SIG-M5 treated with dmso at 0.1 percent for 504 hours (cell line): ENCODE measurements at regions not wholly inside any gene's neighbourhood (a gene's known extent, or its start where the extent isn't known, plus 50 kb on each side); places are given as distances from the start of the nearest gene placed in this dataset.

ENCODE experiments used
- DNase-seq: peaks from one replicate; lab custom pipeline; 2025; ENCODE audit not compliant: unreplicated experiment; lab: John Stamatoyannopoulos, UW

DNA sequence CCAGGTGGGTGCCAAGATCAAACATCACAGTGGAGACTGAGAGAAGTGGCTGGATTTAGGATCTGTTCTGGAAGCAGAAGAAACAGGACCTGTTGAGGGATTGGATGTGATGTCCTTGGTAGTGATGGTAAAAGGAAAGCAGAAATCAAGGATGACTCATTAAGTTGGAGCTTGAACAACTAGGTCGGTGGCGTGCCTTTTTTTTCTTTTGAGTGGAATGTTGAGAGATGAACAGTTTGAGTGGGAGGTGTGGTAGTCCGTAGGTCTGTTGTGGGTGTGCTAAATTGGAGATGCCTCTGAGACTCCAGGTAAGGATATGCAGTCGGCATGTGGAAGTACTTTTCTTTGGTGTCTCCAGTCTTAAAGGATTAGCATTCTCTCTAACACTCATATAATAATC, 92.1 kb upstream of the IL12B start:
- DNase-seq: no peak

DNA sequence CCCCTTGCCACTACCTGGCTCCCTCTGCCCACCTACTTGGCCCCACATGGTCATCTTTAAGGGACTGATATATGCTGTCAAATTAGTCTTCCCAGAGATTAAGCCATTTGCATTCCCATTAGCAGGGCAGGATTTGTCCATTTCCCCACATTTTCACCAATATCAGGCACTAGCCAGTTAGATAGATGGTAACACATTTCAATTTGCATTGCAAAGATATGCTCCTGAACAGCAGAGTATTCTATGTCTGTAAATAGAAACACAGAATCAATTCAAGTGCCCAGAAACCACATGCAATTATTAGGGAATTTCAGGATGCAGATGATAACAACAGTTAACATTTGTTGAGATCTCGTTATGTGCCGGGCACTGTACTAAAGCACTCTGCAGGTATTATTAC, 92.6 kb upstream of the IL12B start:
- DNase-seq: no peak

DNA sequence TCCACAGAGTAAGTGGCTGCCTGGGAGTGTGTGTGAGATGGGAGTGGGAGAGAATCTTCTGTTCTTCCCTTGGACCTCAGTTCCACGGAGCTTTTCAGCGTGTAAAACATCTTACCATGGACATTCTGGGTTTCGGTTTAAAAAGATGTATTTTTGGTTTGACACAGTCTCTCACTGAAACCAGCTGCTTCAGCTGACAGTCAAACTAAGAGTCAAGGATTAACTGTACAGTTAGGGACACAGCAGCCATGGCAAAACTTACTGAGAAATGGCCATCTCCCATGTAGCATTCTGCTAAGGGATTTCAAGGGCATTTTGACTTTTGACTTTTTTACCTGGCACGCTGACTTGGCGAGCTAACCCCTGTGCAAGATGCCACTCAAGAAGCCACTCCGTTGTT, 93.8 kb upstream of the IL12B start:
- no peak for DNase-seq

DNA sequence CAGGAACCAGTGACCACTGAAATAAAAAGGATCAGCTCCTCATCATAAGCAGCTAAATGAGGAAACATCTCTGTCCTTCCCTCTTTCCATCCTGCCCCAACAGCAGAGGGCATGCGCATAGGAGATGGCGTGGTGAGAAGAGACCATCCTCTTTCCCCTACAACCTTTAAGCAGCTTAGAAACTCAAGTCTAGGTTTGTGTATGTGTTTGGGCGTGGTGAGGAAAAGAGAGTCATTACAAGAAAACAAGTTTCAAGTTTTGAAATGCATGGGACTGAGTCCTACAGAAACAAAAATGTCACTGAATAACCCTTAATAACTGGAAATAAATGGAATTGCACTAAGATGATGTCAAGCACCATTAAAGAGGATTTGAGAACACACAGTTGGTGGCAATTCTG, 96.4 kb upstream of the IL12B start:
- DNase-seq: no peak

DNA sequence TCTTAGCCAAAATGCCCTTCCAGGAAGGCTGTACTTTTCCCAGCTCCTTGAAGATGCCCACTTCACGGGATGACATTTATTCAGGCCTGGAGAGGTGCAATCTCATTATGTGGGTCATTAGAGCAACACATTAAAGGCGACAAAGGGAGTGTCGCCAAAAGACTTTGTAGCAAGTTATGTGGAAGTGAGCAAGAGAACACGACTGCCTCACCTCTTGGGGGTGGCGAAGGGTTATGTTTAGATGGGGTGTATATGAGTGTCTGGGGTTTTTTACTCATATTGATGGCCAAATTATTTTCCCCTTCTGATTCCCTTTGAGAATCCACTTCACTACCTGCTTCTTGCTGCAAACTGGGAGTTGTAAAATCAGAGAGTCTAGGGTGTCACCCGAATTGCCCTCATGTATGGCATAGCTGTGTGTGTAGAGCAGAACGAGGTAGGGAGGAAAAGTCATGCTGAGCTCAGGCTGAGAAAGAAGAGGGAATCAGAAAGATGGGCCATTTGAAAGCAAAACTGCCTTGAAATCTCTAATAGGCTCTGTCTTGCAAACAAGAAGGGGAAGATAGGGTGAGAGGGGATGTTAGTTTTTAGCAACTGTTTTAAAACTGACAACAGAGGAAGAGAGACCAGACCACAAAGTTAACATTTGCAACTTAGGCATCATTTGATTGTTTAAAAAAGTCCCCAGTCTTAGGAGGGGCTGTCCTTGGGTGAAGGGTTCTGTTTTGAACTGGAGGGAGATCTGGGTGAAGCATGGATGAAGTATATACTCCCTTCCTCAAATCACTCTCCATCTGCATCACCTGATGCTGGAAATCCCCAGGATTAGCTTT, 97.1 kb upstream of the IL12B start:
- DNase-seq: no peak

DNA sequence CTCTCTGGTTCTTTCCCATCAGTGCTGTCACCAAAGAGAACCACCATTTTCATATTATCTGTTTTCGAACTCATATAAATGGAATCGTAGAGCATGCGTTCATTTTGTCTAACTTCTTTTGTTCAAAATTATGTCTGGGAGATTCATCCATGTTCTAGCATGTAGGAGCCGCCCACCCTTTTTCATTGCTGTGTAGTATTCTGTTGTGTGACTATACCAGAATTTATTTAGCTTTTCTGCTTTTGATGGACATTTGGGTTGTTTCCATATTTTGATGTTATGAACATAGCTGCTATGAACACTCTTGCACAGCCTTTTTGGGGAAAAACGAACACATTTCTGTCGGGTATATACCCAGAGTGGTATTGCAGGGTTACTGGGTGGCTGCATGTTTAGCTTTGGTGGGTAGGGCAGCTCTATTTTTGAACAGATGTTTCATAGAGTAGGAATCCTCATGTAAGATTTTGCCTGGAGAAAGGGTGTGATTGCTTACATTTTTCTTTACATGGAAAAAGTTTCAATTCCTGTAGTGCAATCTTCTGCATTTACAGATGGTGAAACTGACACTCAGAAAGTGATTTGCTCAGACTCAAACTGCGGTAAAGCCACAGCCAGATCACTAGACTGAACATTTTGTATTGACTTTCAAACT, 100.2 kb upstream of the IL12B start:
- no peak for DNase-seq

DNA sequence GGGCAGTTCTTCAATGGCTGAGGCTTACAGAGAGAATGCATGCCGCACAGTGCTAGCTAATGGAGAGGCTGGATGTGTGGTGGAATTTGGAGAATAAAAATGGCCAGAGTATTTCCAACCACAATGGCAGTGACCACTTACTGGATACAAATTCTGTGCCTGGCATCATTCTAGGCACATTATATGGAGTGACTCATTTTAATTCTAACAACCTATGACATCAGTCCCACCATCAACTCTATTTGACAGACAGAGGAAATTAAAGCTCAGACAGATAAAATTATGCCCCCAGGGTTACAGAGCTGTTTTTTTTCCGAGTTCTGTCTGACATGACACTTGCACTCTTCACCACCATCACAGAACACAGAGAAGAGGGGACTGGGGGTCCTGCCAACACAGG, 105.6 kb upstream of the IL12B start:
- no peak for DNase-seq

DNA sequence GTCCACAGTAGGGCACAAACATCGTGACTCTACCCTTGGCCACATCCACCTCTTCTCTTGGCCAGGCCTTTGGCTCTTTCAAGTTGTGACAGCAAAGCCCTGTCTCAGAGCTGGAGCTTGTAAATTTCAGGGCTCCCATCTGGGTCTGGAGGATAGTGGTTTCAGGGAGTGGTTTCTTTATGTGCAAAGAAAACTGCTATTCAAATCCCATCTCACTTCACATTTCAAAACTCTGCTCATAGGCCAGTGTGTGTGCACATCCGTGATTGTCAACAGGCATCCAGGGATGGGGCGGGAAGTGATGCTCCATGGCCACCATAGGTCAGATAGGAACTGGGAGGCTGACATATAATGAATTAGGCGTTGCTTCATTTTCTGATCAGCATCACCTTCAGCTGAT, 107.8 kb upstream of the IL12B start:
- no peak for DNase-seq

DNA sequence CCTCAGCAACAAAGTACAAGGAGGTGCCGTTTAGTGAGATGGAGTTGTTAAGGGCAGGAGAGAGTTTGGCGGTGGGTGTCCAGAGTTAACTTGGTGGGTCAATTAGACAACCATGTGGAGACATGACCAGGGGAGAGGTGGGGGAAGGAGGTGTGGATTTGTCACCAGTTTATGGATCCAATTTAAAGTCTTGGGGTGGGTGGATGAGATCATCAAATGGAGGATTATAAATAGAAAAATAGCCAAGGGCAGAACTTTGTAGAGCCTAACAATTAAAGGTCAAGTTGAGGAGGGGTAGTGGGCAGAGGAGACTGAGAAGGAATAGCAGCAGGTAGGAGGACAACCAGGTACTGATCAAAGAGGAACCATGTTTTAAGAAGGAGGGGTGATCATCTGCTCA, 108.7 kb upstream of the IL12B start:
- no peak for DNase-seq

DNA sequence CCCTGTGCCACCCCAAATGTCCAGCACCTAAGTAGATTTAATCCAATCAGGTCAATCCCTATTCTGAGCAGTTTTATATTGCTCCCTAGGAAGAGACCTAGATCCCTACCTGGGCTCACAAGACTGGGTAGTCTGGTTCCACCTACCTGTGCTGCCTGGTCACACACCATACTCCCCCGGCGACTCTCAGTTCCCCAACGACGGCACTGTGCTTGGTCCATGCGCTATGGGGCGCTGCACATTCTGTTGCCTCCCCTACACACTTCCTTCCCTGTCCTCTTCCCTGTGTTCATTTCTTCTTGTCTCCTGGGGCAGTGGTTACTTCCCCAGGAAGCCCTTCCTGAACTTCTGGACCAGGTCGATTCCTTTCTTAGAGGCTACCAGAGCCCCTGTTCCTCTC, 109.9 kb upstream of the IL12B start:
- DNase-seq: no peak

DNA sequence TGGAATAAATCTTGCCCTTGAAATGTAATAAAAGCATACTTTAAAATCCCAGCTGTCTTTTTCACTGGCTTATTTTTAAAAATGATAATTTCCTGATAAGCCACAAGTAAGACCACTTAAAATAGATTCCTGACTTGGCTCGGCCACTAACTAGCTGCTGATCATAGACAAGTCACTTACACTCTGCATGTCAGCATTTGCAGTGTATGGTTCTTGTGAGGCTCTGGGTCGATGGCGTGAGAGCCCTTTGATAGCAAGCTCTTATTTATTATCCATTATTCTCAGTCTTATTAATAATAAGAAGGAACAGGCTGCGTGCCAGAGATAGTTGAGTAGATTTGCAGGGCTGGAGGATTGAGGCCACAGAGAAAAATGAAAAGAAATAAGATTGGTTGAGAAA, 110.7 kb upstream of the IL12B start:
- no peak for DNase-seq

DNA sequence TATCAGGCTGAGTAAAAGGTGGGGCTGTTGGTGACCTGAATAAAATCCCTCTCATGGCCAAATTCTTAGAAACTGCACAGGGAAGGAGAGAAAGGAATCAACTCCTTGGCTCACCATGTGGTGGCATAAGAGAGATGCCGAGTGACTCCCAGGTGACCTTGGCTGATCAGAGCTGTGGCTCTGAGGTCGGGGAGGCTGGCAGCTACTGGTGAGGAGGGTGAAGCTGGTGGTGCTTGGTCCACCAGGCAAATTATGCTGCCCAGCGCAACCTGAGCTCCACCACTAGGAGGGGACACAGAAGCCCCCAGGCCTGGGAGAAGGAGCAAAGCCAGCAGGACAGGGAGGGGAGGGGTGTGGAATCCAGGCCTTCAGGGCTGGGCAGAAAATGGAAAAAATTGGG, 111.2 kb upstream of the IL12B start:
- peak; percentile 15 for DNase-seq

DNA sequence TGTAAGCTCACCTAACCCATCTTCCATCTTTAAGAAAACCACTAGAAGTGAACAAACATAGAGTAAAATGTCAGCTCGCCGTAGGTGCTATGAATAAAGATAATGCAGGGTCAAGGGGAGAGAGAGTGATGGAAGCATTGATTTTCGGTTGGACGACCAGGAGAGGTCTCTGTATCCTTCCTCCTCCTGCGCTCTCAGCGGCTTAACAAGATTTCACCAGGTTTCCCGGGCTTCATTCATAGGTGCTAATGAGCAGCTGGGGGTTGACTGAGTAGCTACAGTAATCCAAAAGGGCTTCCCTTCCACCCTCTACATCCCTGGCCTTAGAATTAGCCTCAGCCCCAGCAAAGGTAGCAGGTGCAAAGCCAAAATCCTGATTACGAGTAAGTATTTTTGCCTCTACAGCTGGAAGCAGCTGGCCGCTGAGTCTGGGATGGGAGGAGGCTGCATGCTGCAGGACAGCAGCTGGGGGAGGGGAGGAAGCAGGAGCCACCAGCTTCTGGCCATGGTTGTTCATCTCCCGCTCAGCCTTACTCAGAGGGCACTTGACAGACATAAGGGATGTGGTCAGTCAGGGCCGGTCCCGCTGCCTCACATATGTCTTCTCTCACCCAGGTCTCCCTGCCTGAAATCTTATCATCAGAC, 112.0 kb upstream of the IL12B start:
- no peak for DNase-seq

DNA sequence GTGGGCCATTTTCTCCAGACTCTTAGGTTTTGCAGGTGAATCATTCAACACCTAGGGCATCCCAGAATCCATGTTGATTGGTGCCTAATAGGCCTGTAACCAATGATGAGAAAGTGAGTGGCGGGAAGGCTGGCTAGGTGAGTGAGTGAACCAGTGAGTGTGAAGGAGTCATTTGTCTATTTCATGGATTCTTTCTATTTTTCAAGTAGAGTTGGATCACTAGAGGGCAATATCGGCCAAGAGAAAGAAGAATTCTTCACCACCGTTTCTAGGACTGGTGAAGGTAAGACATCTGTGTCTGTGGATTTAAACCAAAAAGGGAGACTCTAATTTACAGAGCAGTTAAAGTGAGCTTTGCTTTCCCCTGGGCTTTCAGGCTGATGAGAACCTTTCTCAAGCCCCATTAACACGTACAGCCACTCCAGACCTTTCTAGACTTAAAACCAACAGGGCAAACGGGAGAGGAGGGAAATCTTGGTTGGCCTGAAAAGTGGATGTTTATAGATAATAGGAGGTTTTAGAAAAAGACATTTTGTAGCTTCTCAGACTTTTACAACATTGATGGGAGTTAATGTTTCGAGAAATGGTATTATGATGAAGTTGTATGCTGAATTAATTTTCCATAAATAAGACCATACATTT, 114.3 kb upstream of the IL12B start:
- DNase-seq: peak; percentile 47

DNA sequence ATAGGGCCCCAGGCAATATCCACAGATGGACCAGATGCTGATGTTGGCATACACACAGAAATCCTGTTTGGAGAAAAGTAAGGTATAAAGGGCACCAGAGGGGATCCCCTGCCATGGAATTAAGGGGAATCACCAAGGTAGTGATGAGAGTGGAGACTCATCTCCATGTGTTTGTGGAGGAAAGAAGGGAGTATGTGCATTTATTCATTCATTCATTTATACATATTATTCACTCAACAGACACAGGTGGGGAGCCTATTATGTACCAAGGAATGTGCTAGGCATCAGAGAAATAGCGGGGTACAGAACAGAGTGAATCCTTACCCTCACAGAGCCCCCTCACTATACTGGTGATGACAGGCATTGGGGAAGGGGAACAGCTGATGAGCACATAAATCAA, 116.8 kb upstream of the IL12B start:
- DNase-seq: no peak

DNA sequence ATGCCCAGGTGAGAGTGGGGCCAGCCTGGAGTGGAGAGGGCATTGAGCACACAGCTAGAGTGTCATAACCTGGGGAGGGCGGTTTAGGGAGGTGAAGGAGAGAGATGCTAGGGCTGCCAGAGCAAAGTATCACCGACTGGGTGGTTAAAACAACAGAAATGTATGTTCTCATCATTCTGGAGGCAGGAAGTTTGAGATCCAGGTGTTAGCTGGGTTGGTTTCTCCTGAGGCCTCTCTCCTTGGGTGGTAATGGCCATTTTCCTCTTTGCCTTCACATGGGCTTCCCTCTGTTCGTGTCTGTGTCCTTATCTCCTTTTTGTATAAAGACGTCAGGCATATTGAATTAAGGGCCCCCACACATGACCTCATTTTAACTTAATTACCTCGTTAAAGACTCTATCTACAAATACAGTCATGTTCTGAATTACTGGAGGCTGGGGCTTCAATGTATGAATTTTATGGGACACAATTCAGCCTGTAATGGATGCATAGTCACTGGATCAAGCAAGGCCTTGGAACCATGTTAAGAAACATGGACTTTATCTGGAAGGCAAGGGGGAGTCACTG, 118.6 kb upstream of the IL12B start:
- DNase-seq: no peak

DNA sequence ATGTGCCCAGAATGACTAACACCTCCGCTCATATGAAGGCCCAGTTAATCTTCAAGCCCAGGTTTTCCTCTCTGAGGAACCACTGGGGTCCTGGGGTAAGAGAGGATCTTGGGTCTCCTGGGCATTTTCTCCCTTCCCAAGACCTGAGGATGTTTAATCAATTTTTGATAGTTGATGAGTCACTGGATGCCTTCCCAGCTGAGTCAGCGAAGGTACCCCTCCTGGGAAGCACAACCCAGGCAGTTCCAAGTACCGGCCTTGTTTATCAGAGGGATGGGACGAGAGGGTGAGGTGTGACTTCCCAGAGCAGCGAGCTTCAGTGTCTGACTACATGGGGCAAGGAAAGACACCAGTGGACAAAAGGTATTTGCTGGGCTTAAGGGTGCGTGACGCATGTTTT, 119.6 kb upstream of the IL12B start:
- no peak for DNase-seq

DNA sequence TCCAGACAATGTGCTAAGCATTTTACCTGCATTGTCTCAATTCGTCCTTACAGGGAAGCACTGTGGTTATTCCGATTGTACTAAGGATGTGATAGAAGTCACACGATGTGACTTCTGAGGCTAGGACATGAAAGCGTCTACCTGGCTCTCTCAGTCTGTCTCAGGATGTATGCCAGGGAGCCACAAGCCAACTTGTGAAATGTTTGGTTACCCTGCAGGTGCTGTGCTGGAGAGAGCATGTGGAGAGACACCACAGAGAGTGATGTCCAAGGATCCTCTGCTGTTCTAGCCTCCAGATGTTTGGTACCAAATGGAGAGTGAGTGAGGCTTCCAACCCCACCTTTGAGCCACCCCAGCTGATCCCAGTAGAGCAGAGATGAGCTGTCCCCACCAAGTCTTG, 120.1 kb upstream of the IL12B start:
- no peak for DNase-seq

DNA sequence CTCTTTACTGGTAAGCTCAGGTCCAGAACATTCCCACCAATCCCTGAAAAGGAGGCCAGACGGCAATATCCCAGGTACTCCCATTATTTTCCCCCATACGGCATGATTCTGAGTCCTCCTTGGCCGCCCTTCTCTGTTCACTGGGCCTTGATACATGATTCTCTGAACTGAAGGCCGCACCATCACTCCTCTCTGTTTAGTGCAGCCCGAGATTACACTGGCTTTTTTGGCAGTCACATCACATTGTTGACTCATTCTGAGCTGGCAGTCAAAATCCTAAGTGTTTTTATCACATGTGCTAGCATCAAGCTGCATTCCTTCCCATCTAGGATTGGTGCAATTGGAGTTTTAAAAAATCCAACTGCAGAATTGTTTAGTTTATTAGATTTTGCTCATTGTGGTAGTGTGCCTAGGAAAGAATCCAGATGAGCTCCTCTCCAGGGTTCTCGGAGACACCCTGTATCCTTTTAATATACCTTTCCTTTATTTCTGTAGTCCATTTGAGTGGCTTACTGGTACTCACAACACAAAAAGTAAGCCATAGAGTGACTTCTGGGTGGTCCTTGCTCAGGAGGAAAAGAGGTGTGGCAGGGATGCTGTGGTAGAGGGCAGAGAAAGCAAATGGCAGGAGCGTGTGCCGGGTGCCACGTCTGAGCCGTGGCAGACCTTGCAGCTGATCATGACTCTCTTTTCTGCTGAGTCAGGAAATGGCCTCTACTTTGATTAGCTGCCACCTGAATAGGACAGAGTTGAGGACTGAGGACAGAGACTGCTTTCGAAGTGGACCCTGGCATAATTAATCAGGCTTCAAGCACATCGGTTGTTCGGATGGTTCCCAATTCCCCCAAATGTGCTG, 121.1 kb upstream of the IL12B start:
- no peak for DNase-seq

DNA sequence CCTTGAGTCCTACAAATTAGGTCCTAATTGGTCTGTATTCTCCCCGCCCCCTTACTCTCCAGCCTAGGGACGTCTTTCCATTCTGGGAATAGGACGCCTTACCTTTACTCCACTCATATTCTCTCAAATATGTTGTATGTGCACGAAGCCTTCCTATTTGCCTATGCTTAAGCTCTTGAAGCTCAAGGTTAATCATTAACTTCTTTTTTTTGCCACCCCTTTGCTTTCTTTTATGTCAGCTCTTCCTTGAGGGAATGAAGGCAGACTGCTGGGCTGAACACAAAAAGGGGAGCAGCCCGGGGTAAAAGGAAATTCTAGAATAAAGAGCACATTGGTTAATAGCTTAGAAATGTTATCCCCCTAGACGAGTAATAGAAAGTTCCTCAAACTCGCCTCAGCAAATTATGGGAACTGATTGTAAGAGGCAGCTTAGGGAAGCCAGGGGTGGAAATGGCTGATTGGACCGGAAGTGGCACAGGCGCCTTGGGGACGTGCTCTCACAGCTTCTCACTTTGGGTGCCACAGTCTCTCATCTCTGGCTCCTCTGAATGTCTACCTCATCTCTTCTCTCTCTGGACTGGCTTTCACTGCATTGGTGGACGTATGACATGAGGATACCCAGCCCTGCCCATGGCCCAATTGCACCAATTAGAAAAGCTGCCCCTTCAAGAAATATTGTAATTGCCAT, 122.3 kb upstream of the IL12B start:
- DNase-seq: no peak
